ENCODE measurements at regions not wholly inside any gene's neighbourhood (a gene's known extent, or its start where the extent isn't known, plus 50 kb on each side); places are given as distances from the start of the nearest gene placed in this dataset.

DNA sequence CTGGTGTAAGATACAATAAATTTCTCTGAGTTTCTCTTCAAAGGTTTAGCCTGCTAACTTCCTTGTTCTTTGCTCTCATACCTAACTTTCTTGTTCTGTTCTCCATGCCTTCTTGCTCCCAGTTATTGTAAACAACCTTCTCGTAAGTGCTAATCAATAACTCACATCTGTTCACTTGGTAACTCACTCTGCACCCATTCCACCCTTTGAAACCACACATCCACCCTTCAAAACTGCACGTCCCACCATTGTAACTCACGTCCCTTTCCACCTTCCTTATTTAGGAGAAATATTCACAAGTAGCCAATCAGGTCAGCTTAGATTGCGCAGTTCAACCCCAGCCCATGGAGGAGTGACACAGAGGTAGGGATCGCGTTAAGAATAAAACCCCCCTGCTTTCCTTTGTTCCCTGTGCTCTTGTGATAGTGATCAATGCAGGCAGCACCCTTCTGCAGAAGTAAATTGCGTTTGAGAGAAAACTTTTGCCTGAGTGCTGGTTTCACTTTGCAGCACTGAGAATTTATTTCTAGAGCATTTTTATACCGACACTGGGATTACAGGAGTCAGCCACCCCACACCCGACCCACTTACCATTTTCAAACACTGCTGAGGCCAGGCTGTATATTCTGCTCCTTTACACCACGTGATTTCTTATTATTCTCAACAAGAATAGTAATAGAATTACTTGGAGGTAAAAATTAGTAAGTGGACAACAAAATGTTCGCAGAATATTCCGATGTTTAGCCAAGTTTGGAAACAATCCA, 789.2 kb upstream of the RGS18 start:
- no peak for TF ChIP-seq EZH2 (IDR thresholded peaks at IDR 0.05; ENCODE audit: insufficient read depth, low read length)
- TF ChIP-seq, protein P1, sequence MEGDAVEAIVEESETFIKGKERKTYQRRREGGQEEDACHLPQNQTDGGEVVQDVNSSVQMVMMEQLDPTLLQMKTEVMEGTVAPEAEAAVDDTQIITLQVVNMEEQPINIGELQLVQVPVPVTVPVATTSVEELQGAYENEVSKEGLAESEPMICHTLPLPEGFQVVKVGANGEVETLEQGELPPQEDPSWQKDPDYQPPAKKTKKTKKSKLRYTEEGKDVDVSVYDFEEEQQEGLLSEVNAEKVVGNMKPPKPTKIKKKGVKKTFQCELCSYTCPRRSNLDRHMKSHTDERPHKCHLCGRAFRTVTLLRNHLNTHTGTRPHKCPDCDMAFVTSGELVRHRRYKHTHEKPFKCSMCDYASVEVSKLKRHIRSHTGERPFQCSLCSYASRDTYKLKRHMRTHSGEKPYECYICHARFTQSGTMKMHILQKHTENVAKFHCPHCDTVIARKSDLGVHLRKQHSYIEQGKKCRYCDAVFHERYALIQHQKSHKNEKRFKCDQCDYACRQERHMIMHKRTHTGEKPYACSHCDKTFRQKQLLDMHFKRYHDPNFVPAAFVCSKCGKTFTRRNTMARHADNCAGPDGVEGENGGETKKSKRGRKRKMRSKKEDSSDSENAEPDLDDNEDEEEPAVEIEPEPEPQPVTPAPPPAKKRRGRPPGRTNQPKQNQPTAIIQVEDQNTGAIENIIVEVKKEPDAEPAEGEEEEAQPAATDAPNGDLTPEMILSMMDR (IDR thresholded peaks at IDR 0.05; ENCODE audit: insufficient read depth, low read depth, low read length), result no peak
